ENCODE measurements at regions not wholly inside any gene's neighbourhood (a gene's known extent, or its start where the extent isn't known, plus 50 kb on each side); places are given as distances from the start of the nearest gene placed in this dataset.

- TF ChIP-seq POLR2AphosphoS5 (IDR thresholded peaks at IDR 0.05; ENCODE audit: low read depth), result no peak
- TF ChIP-seq CTCF (IDR thresholded peaks at IDR 0.05; ENCODE audit: insufficient read depth, low read length), result no peak
Measured at GRCh38 chr5:174520420-174521396, 203.7 kb upstream of the MSX2 start.
